Neural progenitor cell (in vitro differentiated cells): ENCODE measurements at regions not wholly inside any gene's neighbourhood (a gene's known extent, or its start where the extent isn't known, plus 50 kb on each side); places are given as distances from the start of the nearest gene placed in this dataset.

ENCODE experiments used
- CTCF ChIP-seq: fragments of 200-600 bp; sonication (generic); IDR thresholded peaks from 2 replicates; pipeline ENCODE4 v1.5.1; 2017; ENCODE audit warnings: antibody characterized with exemption, mild to moderate bottlenecking
- EZH2 ChIP-seq: fragments of 200-600 bp; sonication (generic); IDR thresholded peaks from 2 replicates; pipeline ENCODE4 v1.6.1; 2017; ENCODE audit warnings: antibody characterized with exemption, mild to moderate bottlenecking, moderate library complexity
- EZH2phosphoT487 ChIP-seq: fragments of 200-600 bp; sonication (generic); IDR thresholded peaks from 2 replicates; pipeline ENCODE4 v1.6.1; 2017; ENCODE audit warnings: antibody characterized with exemption

- TF ChIP-seq CTCF (no peak), EZH2phosphoT487 (no peak), EZH2 (no peak)
Measured at GRCh38 chr15:93305306-93305705, 216.3 kb upstream of the RGMA start.
